PC-3 (cell line): ENCODE measurements at regions not wholly inside any gene's neighbourhood (a gene's known extent, or its start where the extent isn't known, plus 50 kb on each side); places are given as distances from the start of the nearest gene placed in this dataset.

Experiments used
- CTCF ChIP-seq: fragments of 300-600 bp; sonication (generic); conservative IDR thresholded peaks from 2 replicates; pipeline ENCODE4 v1.5.1; 2017; ENCODE audit warnings: antibody characterized with exemption, low read depth, mild to moderate bottlenecking, low read length
- EZH2phosphoT487 ChIP-seq: fragments of 300-600 bp; sonication (generic); IDR thresholded peaks from 2 replicates; pipeline ENCODE4 v1.6.1; 2018; ENCODE audit warnings: mild to moderate bottlenecking, antibody characterized with exemption, low read length, borderline replicate concordance

- TF ChIP-seq CTCF (no peak), EZH2phosphoT487 (no peak)
Measured at GRCh38 chr18:71899707-71900472, 644.3 kb downstream of the CBLN2 start.
